NT2/D1 (cell line): ENCODE measurements at regions not wholly inside any gene's neighbourhood (a gene's known extent, or its start where the extent isn't known, plus 50 kb on each side); places are given as distances from the start of the nearest gene placed in this dataset.

Source experiments
- DNase-seq: peaks from one replicate; pipeline ENCODE4 v3.0.0-alpha.2; 2011; ENCODE audit warnings: low read depth, low spot score
- H3K27me3 ChIP-seq: 2 replicates; pipeline ENCODE4 v1.6.0; 2011; ENCODE audit warnings: mild to moderate bottlenecking; ENCODE audit not compliant: insufficient read length, insufficient read depth
- H3K36me3 ChIP-seq: 2 replicates; pipeline ENCODE4 v1.6.1; 2011; ENCODE audit warnings: mild to moderate bottlenecking, low read length, mixed read lengths; ENCODE audit not compliant: insufficient read depth, insufficient read length
- H3K4me1 ChIP-seq: 2 replicates; pipeline ENCODE4 v1.5.1; 2011; ENCODE audit not compliant: insufficient read depth, insufficient read length
- H3K4me3 ChIP-seq: 2 replicates; pipeline ENCODE4 v1.5.1; 2011; ENCODE audit warnings: low read depth; ENCODE audit not compliant: insufficient read length
- H3K9ac ChIP-seq: 2 replicates; pipeline ENCODE4 v1.6.0; 2011; ENCODE audit warnings: low read depth; ENCODE audit not compliant: insufficient read length
- H3K9me3 ChIP-seq: 2 replicates; pipeline ENCODE4 v1.5.1; 2011; ENCODE audit warnings: mild to moderate bottlenecking, low read length; ENCODE audit not compliant: insufficient read depth
- SUZ12 ChIP-seq: IDR thresholded peaks from 2 replicates; pipeline ENCODE4 v1.6.1; 2011; ENCODE audit not compliant: insufficient read length, insufficient read depth; ENCODE audit errors: extremely low read depth
- YY1 ChIP-seq: IDR thresholded peaks from 2 replicates; pipeline ENCODE4 v1.6.1; 2011; ENCODE audit not compliant: insufficient read length, insufficient read depth
- ZNF274 ChIP-seq: IDR thresholded peaks from 2 replicates; pipeline ENCODE4 v1.6.1; 2011; ENCODE audit warnings: mild to moderate bottlenecking, low read depth, low read length

GRCh38 chr1:209491897-209492296, 91.6 kb upstream of the CAMK1G start:
- no peaks in the 10 kb centered on the region for H3K27me3 ChIP-seq
- no peak overlapping the region for H3K9ac ChIP-seq
- no peak overlapping the region for H3K4me3 ChIP-seq
- peaks cover 14% of the 10 kb centered on the region for H3K9me3 ChIP-seq
- H3K4me1 ChIP-seq: no peaks in the 10 kb centered on the region
- TF ChIP-seq ZNF274 (no peak), SUZ12 (no peak), YY1 (no peak)
- H3K36me3 ChIP-seq: no peaks in the 10 kb centered on the region
- no peak for DNase-seq

- Histone ChIP-seq H3K36me3 (no peaks in the 10 kb centered on the region), H3K27me3 (no peaks in the 10 kb centered on the region), H3K4me3 (no peak overlapping the region), H3K9ac (no peak overlapping the region), H3K9me3 (peaks cover 15% of the 10 kb centered on the region), H3K4me1 (no peaks in the 10 kb centered on the region)
- no peak for TF ChIP-seq YY1
- TF ChIP-seq ZNF274: no peak
- TF ChIP-seq SUZ12: no peak
- DNase-seq: no peak
Observed at GRCh38 chr1:209493559-209493958, 90.0 kb upstream of the CAMK1G start.

DNA sequence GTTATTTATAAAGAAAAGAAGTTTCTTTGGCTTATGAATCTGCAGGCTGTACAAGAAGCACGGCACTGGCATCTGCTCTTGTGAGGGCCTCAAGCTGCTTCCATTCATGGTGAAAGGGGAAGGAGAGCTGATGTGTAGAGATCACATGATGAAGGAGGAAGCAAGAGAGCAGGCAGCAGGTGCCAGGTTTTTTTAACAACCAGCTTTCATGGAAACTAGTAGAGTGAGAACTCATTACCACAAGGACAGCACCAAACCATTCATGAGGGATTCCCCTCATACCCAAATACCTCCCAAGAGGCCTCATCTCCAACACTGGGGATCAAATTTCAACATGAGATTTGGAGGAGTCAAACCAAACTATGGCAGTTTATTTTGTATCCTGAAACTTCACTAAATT, 85.8 kb upstream of the CAMK1G start:
- H3K4me3 ChIP-seq: no peak overlapping the region
- H3K9me3 ChIP-seq: peaks cover 33% of the 10 kb centered on the region
- no peak for DNase-seq
- no peaks in the 10 kb centered on the region for H3K4me1 ChIP-seq
- no peaks in the 10 kb centered on the region for H3K27me3 ChIP-seq
- H3K9ac ChIP-seq: no peak overlapping the region
- no peaks in the 10 kb centered on the region for H3K36me3 ChIP-seq
- TF ChIP-seq SUZ12: no peak
- no peak for TF ChIP-seq ZNF274
- TF ChIP-seq YY1: no peak

DNA sequence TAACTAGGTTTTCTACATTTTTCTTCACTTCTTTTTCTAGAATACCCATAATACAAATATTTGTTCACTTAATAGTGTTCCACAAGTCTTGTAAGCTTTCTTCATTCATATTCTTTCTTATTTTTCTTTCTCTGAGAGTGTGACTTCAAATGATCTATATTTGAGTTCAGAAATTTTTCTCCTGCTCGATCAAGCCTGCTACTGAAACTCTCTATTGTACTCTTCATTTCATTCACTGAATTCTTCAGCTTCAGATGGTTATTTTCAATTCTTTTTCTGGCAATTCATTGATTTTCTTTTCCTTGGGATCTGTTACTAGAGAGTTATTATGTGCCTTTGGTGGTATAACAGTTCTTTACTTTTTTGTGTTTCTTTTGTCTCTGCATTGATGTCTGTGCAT, 82.5 kb upstream of the CAMK1G start:
- Histone ChIP-seq H3K9ac (no peak overlapping the region), H3K4me1 (no peaks in the 10 kb centered on the region), H3K9me3 (peaks cover 26% of the 10 kb centered on the region), H3K27me3 (no peaks in the 10 kb centered on the region), H3K4me3 (no peak overlapping the region), H3K36me3 (no peaks in the 10 kb centered on the region)
- DNase-seq: no peak
- TF ChIP-seq SUZ12 (no peak), YY1 (no peak), ZNF274 (no peak)

GRCh38 chr1:209503196-209503595, 80.3 kb upstream of the CAMK1G start:
- Histone ChIP-seq H3K9me3 (peaks cover 18% of the 10 kb centered on the region), H3K4me3 (no peak overlapping the region), H3K36me3 (no peaks in the 10 kb centered on the region), H3K4me1 (no peaks in the 10 kb centered on the region), H3K9ac (no peak overlapping the region), H3K27me3 (no peaks in the 10 kb centered on the region)
- TF ChIP-seq ZNF274 (no peak), SUZ12 (no peak), YY1 (no peak)
- DNase-seq: no peak

GRCh38 chr1:209504571-209504970, 78.9 kb upstream of the CAMK1G start:
- H3K4me1 ChIP-seq: no peaks in the 10 kb centered on the region
- TF ChIP-seq ZNF274 (no peak), YY1 (no peak), SUZ12 (no peak)

GRCh38 chr1:209505044-209505443, 78.5 kb upstream of the CAMK1G start:
- no peak for TF ChIP-seq YY1
- TF ChIP-seq ZNF274: no peak
- TF ChIP-seq SUZ12: no peak
- H3K9me3 ChIP-seq: peaks cover 17% of the 10 kb centered on the region
- no peak overlapping the region for H3K4me3 ChIP-seq
- no peaks in the 10 kb centered on the region for H3K27me3 ChIP-seq
- no peaks in the 10 kb centered on the region for H3K36me3 ChIP-seq
- no peak for DNase-seq
- H3K4me1 ChIP-seq: no peaks in the 10 kb centered on the region
- no peak overlapping the region for H3K9ac ChIP-seq

More at GRCh38 chr1:209504571-209504970, 78.9 kb upstream of the CAMK1G start:
- H3K36me3 ChIP-seq: no peaks in the 10 kb centered on the region
- no peak for DNase-seq
- H3K9ac ChIP-seq: no peak overlapping the region
- no peak overlapping the region for H3K4me3 ChIP-seq
- H3K27me3 ChIP-seq: no peaks in the 10 kb centered on the region
- peaks cover 18% of the 10 kb centered on the region for H3K9me3 ChIP-seq

- H3K9me3 ChIP-seq: peaks cover 6% of the 10 kb centered on the region; the same call in 1 of the 2 replicates
- TF ChIP-seq ZNF274 (no peak), SUZ12 (no peak), YY1 (no peak)
- H3K4me3 ChIP-seq: no peak overlapping the region
- no peak overlapping the region for H3K9ac ChIP-seq
- H3K4me1 ChIP-seq: no peaks in the 10 kb centered on the region
- no peaks in the 10 kb centered on the region for H3K27me3 ChIP-seq
- H3K36me3 ChIP-seq: no peaks in the 10 kb centered on the region
- DNase-seq: no peak
Observed at GRCh38 chr1:209506101-209506500, 77.4 kb upstream of the CAMK1G start.
